GM18499 (cell line): ENCODE measurements at regions not wholly inside any gene's neighbourhood (a gene's known extent, or its start where the extent isn't known, plus 50 kb on each side); places are given as distances from the start of the nearest gene placed in this dataset.

ENCODE experiments used
- ATAC-seq: cut with Tn5 transposase; IDR thresholded peaks from one replicate; pipeline ENCODE4 v1.9.1; 2021; ENCODE audit warnings: moderate number of reproducible peaks; ENCODE audit not compliant: insufficient read depth, unreplicated experiment

DNA sequence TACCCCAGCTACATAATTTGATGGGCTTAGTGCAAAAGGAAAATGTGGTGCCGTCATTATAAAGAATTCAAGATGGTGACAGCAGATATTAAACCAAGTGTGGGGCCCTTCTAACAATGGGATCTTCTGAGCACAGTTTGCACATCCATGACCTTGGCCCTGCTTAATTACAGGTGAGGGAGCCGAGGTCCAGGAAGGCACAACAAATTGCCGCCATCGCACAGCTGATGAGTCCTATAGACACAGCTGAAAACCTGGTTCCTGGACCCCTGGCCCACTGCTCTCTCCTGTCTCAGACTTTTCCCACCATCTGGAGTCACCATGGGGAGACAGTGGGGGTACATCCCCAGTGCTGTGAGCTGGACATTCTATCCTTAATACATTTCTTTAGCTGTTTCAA is 95.8 kb upstream of the MAP4K3 start:
- no peak for ATAC-seq

DNA sequence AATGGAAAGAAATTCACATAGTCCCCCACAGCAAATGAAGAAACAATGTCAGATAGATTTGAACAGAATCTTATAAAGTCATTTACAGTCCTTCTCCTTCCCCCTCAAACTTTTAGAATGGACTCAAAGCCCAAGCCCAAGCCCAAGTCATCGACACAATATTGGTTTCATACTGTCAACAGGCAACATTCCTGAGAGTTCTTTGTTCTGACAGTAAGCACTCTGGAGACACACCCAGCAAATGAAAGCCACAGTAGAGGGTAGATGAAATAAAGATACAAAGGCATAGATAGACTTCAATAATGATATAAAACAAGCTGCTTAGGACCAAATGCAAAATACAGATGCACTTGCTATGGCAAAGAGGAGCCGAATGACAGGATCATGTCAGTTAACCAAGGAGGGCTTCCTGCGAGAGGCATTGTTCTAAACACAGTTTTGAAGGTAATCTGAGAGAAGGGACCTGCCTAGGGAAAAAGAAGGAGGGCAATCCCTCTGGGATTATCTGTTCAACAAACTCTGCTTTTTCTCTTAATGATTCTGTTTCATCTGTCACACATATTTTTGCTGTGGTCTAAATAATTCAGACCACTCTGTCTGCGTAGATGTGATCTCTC is 97.1 kb upstream of the MAP4K3 start:
- no peak for ATAC-seq

DNA sequence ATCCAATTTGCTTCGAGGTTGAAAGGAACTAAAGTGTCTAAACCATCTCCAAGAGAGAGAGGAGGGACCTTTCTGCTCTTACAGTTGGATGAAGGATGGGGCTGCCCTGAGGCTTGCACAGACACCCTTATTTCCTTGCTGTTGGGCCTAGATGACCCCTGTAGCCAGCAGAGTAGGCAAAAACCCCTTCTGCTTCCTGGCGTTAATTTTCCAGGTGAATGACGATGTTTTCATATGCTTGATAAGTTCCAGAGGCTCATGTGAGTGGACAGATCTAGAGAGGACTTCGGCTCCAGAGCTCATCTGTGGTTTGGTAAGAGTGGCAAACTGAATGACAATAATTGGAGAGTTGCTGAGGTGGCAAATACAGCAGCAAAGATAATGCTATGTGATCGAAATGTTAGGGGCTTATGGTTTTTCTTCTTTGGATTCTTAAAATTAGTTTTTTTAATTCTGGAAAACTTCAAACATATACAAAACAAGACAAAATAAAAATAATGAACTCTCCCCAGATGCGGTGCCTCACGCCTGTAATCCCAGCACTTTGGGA is 98.6 kb upstream of the MAP4K3 start:
- ATAC-seq: no peak

DNA sequence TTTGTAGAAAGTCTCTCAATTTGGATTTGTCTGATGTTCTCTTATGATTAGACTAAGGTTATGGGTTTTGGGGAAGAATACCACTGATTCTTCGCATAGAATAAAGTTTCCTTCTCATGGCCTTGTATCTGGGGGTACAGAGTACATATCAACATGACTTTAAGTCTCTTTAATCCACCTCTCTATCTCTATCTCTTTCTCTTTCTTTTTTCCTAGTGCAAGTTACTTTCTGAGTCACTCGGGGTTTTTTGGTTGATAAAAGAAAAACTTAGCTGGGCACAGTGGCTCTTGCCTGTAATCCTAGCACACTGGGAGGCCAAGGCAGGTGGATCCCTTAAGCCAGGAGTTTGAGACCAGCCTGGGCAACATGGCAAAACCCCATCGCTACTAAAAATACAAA is 100.1 kb upstream of the MAP4K3 start:
- ATAC-seq: no peak

DNA sequence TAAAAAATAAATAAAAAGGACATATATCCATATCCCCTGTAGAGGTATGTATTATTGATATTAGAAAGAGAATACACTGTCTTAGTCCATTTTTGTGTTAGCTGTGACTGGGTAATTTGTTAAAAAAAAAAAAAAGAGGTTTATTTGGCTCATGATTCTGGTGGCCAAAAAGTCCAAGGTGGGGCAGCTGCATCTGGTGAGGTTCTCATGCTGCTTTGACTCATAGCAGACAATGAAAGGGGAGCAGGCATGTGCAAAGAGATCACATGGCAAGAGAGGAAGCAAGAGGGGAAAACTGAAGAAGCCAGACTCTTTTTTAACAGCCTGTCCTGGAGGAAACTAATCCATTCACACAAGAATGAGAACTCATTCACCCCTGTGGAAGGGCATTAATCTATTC is 101.6 kb upstream of the MAP4K3 start:
- no peak for ATAC-seq

DNA sequence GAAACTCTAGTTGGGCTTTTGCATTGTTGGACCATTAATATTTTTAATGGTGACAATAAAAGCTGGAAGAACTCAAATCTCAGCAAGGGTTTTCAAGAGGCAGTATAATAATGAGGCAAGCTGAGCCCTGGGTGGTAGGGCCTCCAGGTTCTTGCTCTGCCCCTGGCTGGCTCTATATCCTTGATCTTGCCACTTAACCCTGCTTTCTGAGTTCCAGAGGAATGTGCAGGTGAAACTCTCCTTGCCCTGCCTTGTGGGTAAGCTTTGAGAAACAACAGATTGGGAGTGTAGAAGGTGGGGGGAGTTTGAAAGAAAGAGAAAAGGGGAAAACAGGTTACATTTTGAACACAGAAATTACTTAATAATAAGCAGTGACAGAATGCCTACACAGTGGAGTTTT is 103.3 kb upstream of the MAP4K3 start:
- no peak for ATAC-seq

DNA sequence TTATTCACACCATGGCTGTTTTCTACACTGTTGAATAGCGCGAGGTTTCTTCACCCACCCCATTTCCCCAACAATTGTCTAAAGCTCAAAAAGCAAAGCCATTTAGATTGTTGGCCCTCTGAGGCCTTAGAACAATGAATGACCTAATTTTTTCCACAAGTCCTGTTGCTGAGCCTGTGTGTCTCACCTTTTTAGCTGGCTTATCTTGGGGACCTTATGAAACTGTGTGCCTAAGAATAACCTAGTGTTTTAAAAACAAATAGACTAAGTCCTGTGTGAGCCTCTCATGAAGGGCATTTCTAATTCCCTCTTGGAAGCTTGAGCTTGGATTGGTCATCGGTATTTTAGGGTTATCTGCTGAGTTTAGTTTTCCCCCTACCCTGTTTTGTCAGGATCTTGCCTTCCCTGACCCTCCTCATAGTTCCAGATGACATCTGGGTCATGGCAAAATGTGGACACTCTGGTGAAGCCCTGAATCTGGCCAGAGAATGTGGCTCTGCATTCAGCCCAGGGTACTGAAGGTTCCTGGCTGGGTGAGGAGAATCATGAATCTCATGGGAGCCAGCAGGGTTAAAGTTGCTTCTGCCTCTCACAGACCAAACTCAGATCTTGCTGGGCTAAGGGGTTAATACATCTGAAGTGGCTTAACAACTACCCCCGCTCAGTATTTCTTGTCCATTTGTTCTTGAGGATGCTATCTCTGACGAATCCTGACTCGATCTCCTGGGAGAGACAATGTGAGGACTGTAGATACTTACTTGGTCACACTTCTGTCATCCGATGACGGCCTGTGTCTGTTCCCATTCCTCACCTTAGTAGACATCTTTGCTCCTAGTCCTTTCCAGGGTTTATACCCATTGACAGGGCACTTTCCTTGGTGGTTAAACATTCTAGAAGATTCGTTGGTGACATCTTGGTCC is 104.2 kb upstream of the MAP4K3 start:
- ATAC-seq: no peak

DNA sequence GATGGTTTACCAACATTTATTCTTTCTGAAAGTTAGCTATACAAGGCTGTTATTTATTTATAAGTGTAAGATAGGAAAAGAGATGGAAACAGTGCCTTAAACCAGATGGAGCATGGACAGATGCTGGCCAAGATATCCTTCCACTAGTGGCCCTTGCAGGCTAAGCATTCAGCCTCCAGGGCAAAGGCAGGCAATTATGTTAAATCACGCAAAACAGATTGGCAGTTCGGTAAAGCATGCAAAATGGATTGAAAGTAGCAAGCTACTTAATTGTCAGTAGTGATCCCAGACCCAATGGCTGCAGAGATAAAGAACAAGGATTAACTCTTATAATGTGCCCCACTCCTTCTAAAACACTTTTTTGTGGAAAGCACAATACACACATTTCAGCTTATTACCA is 105.4 kb upstream of the MAP4K3 start:
- no peak for ATAC-seq

DNA sequence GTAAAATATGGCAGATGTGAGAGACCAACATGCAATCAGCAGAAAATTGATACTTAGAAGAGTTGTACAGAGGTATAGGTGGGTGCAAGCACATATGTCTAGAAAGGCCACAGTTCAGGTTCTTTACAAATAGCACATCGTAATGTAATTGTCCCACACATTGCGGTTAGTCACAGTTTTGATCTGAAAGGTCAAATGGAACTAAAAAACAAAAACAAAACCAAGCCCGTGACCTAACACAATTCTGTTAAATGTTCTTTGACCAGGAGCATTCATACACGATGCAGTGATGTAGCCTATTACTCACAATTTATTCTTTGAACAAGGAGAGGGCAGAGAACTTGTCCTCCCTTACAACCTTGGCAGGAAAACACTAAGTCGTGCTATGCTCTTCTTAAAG is 108.9 kb upstream of the MAP4K3 start:
- ATAC-seq: no peak

DNA sequence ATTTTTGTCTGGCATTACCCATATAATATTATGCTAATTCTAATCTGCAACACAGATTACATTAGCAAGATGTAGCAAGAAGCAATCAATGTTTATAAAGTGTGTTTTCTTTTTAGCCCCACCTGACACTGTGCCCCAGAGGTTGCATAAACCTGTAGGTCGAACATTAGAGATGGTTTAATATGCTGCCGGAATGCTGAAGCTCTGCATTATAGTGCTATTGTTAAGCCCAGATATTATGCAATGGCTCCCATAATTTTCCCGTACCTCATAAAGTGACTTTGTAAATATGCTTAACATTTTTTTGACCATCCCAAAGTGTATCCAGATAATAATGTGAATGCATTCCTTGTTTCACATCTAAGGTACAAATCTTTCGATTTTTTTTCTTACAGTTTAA is 109.3 kb upstream of the MAP4K3 start:
- no peak for ATAC-seq

DNA sequence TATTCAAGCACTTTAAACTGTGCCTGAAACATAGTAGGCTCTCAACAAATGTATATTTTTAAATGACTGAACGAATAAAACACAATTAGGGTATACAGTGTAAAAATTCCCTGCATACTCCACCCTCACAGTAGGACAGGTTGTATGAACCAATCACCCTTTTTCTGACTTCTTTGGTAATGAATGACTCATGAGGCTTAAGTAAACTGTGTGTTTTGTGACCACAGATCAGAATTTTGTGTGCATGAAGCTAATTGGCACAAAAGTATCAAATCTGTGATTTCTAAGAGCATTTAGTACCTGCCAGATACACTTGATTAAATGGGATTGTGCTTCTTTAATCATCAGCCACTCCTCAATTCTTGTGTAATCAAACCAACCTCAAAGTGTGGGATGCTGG is 109.9 kb upstream of the MAP4K3 start:
- no peak for ATAC-seq

DNA sequence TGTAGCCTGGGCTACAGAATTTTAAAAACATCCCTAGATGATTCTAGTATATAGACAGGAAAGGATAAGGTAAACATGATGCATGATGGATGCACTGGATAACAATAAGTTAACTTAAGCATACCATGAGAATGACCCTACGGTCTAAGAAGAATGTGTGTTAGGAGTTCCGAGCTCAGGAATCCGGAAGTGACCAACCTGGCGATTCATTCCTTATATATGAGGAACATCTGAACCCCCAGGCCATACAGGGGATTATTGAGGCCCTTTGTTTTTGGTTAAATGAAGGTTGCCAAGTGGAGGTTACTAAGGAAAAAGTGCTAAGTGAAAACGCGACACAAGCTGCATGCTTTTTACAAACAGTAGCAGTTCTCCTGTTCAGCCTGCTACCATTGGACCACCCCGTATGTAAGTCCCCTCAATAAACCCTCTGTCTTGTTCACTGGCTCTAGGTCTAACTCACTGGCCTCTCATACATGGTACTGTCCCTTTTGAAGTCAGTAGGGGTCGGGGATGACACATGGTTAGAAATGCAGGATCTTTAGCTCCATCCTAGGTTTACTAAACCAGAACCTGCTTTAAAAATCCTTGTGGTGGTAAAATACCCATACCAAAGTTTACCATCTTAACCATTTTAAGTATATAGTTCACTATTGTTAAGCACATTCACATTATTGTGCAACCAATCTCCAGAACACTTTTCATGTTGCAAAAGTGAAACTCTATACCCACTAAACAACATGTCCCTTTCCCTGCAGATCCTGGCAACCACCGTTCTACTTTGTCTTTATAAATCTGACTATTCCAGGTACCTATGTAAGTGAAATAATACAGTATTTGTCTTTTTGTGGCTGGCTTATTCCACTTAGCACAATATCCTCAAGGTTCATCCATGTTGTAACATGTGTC is 111.0 kb upstream of the MAP4K3 start:
- no peak for ATAC-seq

DNA sequence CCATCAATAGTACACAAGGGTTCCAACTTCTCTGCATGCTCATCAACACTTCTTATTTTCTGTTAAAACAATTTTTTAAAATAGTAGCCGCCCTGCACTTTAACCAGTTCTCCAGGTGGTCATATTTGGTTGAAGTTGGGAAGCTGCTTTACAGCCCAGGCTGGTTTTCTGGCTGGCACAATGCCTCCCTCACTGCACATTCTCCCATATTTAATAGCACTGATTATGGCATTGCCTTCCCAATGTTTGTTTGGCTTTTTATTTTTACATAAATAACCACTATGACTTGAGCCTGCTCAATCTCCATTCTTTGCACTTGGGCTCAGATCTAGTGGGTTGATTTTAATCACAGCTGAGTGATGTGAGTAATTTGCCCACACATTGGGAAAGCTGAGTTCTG is 111.9 kb upstream of the MAP4K3 start:
- ATAC-seq: no peak

DNA sequence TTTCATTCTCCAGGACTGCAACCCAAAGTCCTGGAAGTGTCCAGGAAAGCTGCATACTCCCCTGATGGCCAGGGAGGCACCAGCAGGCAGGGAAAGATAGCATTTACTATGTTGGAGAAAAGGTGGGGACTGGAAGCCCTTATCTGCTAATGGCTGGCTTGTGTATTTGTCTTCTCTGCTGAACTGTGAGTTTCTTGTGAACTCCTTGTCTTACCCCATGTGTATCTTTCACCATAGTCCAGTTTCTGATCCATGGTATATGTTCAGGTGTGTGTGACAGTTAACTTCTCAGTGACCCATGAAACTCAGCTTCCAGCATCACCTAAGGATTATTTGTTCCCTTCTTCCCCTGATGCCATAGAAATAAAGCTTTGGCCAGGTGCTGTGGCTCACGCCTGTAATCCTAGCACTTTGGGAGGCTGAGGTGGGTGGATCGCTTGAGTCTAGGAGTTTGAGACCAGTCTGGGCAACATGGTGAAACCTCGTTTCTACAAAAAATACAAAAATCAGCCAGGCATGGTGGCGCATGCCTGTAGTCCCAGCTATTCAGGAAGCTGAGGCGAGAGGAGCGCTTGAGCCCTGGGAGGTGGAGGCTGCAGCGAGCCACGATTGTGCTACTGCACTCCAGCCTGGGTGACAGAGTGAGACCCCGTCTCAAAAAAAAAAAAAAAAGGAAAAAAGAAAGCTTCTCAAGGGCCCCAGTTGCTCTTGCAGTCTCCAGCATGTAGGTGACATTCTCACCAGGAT is 112.8 kb upstream of the MAP4K3 start:
- ATAC-seq: no peak

DNA sequence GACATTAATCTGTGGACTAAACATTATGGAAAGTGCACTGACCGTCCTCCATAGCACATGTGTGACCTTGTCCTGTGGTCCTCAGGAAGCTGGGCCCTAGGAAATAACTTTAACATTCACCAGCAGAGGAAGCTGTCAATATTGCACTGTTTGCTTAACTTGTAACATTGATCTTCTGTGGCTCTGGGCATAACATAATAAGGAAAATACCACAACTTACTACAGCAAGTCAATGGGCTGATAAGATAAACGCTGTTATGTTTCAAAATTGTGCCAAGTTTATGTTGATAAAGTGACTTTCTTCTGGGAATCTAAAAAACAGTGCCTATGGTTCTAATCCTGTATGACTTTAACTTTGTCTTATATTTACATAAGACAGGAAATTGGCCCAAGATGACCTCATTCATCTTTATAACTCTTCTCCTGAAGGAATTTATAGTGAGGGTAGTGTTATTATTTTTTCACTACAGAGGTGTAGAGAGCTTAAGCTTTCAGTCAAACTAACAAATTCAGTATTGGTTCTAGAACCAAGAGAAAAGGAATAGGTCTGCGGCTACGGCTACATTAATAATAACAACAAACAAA is 113.7 kb upstream of the MAP4K3 start:
- ATAC-seq: no peak

DNA sequence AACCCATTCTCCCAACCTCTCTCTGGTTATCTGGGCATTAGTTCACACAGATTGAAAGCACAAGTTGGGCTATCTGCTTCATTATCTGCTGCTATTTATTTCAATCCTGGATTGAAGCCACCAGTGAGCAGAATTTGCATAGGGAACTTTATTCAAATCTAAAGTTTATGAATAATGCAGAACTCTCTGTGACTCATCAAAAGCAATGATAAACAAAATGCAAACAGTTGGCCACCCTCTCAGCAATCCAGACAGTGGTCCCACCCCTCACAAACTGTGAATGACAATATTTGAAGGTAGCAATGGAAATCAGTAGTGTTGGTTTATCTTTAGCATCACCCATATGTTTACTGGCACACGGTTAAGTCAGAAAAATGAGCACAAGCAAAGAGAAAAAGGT is 106.8 kb upstream of the TMEM178A start:
- no peak for ATAC-seq

DNA sequence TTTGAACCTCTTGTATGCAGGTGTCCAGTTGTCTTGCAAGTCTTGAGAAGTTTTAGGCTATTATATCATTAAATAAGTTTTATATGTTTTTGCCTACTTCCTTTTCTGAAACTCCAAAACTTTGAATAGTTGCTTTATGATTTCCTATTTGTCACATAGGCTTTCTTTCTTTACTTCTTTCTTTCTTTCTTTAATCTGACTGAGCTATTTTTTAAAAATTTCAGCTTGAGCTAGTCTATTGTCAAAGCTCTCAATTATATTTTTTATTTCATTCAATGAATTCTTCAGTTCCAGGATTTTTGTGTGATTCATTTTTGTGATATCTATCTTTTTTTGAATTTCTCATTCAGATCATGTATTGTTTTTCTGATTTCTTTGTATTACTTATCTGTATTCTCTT is 102.1 kb upstream of the TMEM178A start:
- no peak for ATAC-seq

DNA sequence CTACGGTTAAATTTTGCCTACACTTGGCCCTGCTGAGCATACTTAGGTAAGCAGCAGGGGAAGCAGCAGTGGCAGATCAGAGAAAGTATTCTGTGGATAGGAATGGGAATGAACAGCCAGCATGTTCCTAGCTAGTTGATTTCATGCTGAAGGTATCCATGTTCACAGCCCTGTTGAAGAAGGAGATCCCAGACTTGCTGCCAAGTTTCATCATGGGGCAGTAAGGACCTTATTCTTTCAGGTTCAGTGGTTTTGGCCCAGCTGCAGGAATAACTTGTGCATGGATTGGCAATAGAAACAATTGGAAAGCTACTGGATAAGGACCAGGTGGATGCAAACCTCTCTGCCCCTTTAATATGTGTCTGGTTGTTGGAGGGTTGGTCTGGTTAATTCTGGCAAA is 98.2 kb upstream of the TMEM178A start:
- ATAC-seq: no peak

DNA sequence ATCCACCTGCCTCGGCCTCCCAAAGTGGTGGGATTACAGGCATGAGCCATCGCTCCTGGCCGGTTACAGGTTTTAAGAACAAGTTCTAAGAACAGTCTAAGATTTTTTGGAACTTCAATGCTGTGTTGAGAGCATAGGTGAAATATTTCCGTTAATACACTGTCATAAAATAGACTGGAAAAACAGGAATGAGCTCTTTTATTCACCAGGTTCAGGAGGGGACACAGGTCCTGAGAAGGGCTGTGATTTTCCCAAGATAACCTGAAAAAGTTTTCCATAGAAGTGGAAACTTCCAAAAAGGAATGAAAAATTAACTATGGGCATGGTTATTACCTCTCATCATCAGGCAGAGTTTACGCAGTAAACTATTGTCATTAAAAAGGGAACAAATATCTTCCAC is 97.6 kb upstream of the TMEM178A start:
- no peak for ATAC-seq

DNA sequence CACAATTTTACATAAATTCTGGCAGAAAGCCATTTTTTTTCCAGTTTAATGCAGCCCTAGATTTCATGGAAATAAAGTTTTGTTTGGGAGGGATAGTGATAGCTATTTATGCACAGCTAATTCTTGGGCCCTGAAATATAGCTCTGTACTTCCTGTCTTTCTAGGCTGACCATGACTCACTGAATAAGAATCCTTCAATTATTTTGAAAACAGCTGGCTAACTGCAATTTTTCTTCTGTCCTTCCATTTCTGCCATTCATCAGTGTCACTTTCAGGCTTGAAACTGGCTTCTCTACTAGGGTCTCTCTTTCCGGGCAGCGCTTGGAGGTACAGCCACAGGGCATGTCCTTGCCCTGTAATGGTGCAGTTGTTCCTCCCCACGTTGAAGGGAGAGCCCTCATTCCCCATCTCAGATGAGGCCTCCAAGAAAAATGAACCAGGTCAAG is 97.1 kb upstream of the TMEM178A start:
- ATAC-seq: no peak
